ENCODE measurements at regions not wholly inside any gene's neighbourhood (a gene's known extent, or its start where the extent isn't known, plus 50 kb on each side); places are given as distances from the start of the nearest gene placed in this dataset.

GRCh38 chr9:109868207-109868606 lies 88.2 kb downstream of the PALM2AKAP2 start:
- no peak overlapping the region for H3K9ac ChIP-seq (ENCODE audit: control insufficient read depth, insufficient read depth, low read length)
- ChIA-PET POLR2A (no interaction called here), RAD21 (ENCODE audit: unreplicated experiment) (no interaction called here), CTCF (no interaction called here), SMC1A (ENCODE audit: uncharacterized antibody, unreplicated experiment) (interaction anchor here (1.8 kb wide), 1 partner anchor 274 kb away, joined by 3 read pairs; no protein-coding TSS in a partner anchor)
- TF ChIP-seq BCL11A (IDR thresholded peaks at IDR 0.05; ENCODE audit: low read depth, low read length): no peak
- TF ChIP-seq KDM1A (IDR thresholded peaks at IDR 0.05; ENCODE audit: borderline replicate concordance): no peak
- TF ChIP-seq CBFB (IDR thresholded peaks at IDR 0.05; ENCODE audit: low read depth): no peak
- TF ChIP-seq CREM (IDR thresholded peaks at IDR 0.05; ENCODE audit: low read depth): no peak
- no peak for TF ChIP-seq CUX1 (IDR thresholded peaks at IDR 0.05; ENCODE audit: insufficient replicate concordance, low read depth, low read length)
- no peak for TF ChIP-seq ZBTB4 (CRISPR knock-in tag; IDR thresholded peaks at IDR 0.05)
- no peak for DNase-seq (ENCODE audit: low read depth, low spot score)
- H3K4me1 ChIP-seq (ENCODE audit: control insufficient read depth, insufficient read depth, low read length): no peaks in the 10 kb centered on the region
- no peak overlapping the region for H3K4me3 ChIP-seq
- H3K27ac ChIP-seq (ENCODE audit: control insufficient read depth, insufficient read depth): no peak overlapping the region
- no peaks in the 10 kb centered on the region for H3K36me3 ChIP-seq (ENCODE audit: control insufficient read depth in 2 of 2, insufficient read depth in 2 of 2, low read length in 1 of 2)
- no peak for ATAC-seq
- H3K4me2 ChIP-seq (ENCODE audit: control insufficient read depth, insufficient read depth): no peak overlapping the region
- H4K20me1 ChIP-seq (ENCODE audit: control insufficient read depth, insufficient read depth): no peaks in the 10 kb centered on the region
- peaks cover 0 to 1% of the 10 kb centered on the region in 2 experiments; a peak in 2 of 4 replicates for H3K27me3 ChIP-seq (replicated peaks in 1 of 2; ENCODE audit: control insufficient read depth in 2 of 2, insufficient read depth in 2 of 2, low read length in 1 of 2)
- no peaks in the 10 kb centered on the region for H3K79me2 ChIP-seq (ENCODE audit: control insufficient read depth, insufficient read depth, low read length)
- in situ Hi-C loops (cut with MboI) (no loop called here), intact Hi-C loops (cut with micrococcal nuclease; ENCODE audit: unreplicated experiment) (no loop called here)
- H2AFZ ChIP-seq (ENCODE audit: control insufficient read depth, low read depth, low read length): no peak overlapping the region
- BruUV-seq (replicated peaks): no TSS peak
- 48% methylated on average over 4 of the region's 4 CpGs for WGBS (ENCODE audit: insufficient coverage, insufficient replicate concordance, low lambda C conversion rate, missing lambda C conversion rate)
- no peaks in the 10 kb centered on the region for H3K9me3 ChIP-seq (replicated peaks; ENCODE audit: control insufficient read depth, insufficient read depth, low read length)
- FAIRE-seq: no peak
